SK-N-MC (cell line): ENCODE measurements at regions not wholly inside any gene's neighbourhood (a gene's known extent, or its start where the extent isn't known, plus 50 kb on each side); places are given as distances from the start of the nearest gene placed in this dataset.

Experiments used
- EZH2 ChIP-seq: fragments of 200-600 bp; sonication (generic); IDR thresholded peaks from one replicate; pipeline ENCODE4 v1.6.1; 2017; ENCODE audit warnings: antibody characterized with exemption
- FOXP2 ChIP-seq: optimal IDR thresholded peaks from 2 replicates; pipeline ENCODE3; 2011; ENCODE audit warnings: mild to moderate bottlenecking, moderate library complexity; ENCODE audit not compliant: insufficient read depth; ENCODE audit errors: extremely low read length, control extremely low read depth
- POLR2AphosphoS5 ChIP-seq: IDR thresholded peaks from 2 replicates; pipeline ENCODE4 v1.6.1; 2012; ENCODE audit warnings: mild to moderate bottlenecking, low read depth, low read length, borderline replicate concordance

DNA sequence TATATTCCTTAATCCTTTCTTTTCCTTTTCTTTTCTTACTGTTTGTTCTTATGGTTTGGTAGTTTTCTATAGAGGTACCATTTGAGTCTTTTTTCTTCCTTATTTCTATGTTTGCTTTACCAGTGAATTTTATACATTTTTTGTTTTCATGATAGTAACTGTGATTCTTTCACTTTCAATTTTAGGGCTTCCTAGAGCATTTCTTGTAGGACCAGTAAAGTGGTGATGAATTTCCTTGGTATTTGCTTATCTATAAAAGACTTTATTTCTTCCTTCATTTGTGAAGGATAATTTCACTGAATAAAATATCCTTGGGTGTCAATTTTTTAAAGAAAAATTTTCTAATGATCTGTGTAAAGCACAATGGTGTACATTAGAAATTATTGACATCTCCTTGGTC lies 637.4 kb downstream of the CD109 start:
- TF ChIP-seq POLR2AphosphoS5 (no peak), FOXP2 (no peak), EZH2 (no peak)
